Osteocyte (in vitro differentiated cells): ENCODE measurements at regions not wholly inside any gene's neighbourhood (a gene's known extent, or its start where the extent isn't known, plus 50 kb on each side); places are given as distances from the start of the nearest gene placed in this dataset.

Experiments used
- DNase-seq: peaks from one replicate; pipeline ENCODE4 v3.0.0; 2021; ENCODE audit warnings: mixed read lengths; ENCODE audit not compliant: unreplicated experiment; ENCODE audit errors: extremely low spot score
- H3K27ac Mint-ChIP-seq: one replicate; pipeline ENCODE4 v1.8.0; 2021; ENCODE audit warnings: mild to moderate bottlenecking, mixed read lengths; ENCODE audit not compliant: unreplicated experiment
- H3K27me3 Mint-ChIP-seq: one replicate; pipeline ENCODE4 v1.8.0; 2021; ENCODE audit warnings: mixed read lengths; ENCODE audit not compliant: unreplicated experiment
- H3K36me3 Mint-ChIP-seq: one replicate; pipeline ENCODE4 v1.8.0; 2021; ENCODE audit warnings: mixed read lengths; ENCODE audit not compliant: unreplicated experiment
- H3K4me1 Mint-ChIP-seq: one replicate; pipeline ENCODE4 v1.8.0; 2021; ENCODE audit warnings: mixed read lengths; ENCODE audit not compliant: unreplicated experiment
- H3K4me3 Mint-ChIP-seq: one replicate; pipeline ENCODE4 v1.8.0; 2021; ENCODE audit warnings: mild to moderate bottlenecking, moderate library complexity, mixed read lengths; ENCODE audit not compliant: unreplicated experiment
- H3K9me3 Mint-ChIP-seq: one replicate; pipeline ENCODE4 v1.8.0; 2021; ENCODE audit warnings: mixed read lengths; ENCODE audit not compliant: unreplicated experiment
- TF ChIP-seq, protein P1 (sequence below): fragments of 200-600 bp; sonication (generic); IDR thresholded peaks from 2 replicates; pipeline ENCODE4 v1.5.0; 2021; ENCODE audit warnings: antibody characterized with exemption, mild to moderate bottlenecking, moderate library complexity

DNA sequence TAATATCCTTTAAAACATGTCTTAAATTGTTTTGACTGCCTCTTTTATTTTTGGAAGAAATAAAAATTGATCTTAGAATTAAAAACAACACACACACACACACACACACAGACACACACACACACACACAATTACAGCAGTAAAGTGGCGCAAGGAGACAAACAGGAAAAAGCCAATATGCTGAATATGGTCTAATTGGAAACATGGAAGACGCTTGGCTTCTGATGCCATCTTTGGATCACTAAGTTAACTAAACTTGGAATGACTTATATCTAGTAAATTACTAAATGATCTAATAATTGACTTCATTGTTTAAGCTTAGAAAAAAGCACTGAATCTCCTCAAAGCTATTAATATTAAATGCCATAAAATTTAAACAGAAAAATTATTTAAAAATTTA is 1093.4 kb downstream of the ADGRL3 start:
- no peaks in the 10 kb centered on the region for H3K4me1 Mint-ChIP-seq
- H3K27ac Mint-ChIP-seq, result no peak overlapping the region
- TF ChIP-seq, protein P1, sequence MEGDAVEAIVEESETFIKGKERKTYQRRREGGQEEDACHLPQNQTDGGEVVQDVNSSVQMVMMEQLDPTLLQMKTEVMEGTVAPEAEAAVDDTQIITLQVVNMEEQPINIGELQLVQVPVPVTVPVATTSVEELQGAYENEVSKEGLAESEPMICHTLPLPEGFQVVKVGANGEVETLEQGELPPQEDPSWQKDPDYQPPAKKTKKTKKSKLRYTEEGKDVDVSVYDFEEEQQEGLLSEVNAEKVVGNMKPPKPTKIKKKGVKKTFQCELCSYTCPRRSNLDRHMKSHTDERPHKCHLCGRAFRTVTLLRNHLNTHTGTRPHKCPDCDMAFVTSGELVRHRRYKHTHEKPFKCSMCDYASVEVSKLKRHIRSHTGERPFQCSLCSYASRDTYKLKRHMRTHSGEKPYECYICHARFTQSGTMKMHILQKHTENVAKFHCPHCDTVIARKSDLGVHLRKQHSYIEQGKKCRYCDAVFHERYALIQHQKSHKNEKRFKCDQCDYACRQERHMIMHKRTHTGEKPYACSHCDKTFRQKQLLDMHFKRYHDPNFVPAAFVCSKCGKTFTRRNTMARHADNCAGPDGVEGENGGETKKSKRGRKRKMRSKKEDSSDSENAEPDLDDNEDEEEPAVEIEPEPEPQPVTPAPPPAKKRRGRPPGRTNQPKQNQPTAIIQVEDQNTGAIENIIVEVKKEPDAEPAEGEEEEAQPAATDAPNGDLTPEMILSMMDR, result no peak
- H3K27me3 Mint-ChIP-seq, result peaks cover 3% of the 10 kb centered on the region
- peaks cover 4% of the 10 kb centered on the region for H3K9me3 Mint-ChIP-seq
- H3K4me3 Mint-ChIP-seq, result no peak overlapping the region
- DNase-seq, result no peak
- no peaks in the 10 kb centered on the region for H3K36me3 Mint-ChIP-seq

DNA sequence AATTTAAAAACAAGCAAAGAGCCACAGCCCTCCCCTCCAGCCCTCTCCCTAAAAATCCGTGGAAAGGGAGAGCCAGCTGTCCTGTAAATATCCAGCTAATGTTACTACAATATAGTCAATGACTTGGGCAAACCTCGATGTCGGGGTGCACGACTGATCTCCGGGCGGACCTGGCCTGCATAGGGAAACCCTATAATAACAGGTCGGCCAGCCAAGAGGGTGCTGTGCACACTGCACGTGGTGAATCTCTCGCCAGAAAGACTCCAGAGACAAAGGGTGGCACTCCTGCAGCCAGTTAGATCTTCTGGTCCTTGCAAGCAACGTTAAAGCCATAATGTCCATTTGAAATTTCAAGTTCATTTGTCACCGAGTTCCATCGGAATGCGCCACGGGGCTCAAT is 1092.8 kb downstream of the ADGRL3 start:
- Mint-ChIP-seq H3K9me3 (peaks cover 4% of the 10 kb centered on the region), H3K4me1 (no peaks in the 10 kb centered on the region), H3K27me3 (peaks cover 3% of the 10 kb centered on the region), H3K36me3 (no peaks in the 10 kb centered on the region), H3K4me3 (no peak overlapping the region), H3K27ac (no peak overlapping the region)
- no peak for DNase-seq
- TF ChIP-seq, protein P1, result no peak

DNA sequence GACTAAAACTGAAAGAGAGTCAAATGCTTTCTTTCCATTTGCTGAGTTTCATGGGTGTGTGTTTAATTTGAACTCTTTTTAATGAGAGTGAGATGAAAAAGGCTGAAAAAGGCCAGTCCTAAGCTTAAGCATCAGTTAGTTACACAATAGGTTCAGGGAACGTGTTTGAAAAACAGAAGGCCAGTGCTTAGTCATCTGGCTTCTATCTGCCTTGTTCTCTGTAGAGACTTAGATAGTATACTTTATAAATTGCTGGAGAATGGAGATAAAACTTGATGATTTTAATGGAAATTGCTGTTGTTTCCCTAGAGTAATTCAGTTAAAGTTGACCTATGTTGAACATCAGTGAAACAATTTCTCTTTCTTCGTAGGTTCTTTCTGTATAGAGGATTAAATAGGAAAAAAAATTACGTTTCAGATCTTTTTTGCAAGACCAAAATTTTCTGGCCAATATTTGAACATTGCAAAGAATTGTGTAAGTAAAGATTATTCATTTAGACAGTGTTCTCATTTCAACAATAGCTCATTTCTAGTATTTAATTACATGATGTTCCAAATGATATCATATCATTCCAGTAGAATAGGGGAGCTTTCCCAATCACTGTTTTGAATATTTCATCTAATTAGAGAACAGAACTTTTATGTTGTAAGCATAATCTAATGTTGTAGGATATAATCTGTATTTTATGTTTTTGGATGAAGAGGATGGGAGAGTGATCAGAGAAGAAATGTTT is 1088.8 kb downstream of the ADGRL3 start:
- no peak for DNase-seq
- Mint-ChIP-seq H3K36me3 (no peaks in the 10 kb centered on the region), H3K27ac (no peak overlapping the region), H3K9me3 (peaks cover 4% of the 10 kb centered on the region), H3K27me3 (peaks cover 3% of the 10 kb centered on the region), H3K4me3 (no peak overlapping the region), H3K4me1 (no peaks in the 10 kb centered on the region)
- TF ChIP-seq, protein P1, result no peak

DNA sequence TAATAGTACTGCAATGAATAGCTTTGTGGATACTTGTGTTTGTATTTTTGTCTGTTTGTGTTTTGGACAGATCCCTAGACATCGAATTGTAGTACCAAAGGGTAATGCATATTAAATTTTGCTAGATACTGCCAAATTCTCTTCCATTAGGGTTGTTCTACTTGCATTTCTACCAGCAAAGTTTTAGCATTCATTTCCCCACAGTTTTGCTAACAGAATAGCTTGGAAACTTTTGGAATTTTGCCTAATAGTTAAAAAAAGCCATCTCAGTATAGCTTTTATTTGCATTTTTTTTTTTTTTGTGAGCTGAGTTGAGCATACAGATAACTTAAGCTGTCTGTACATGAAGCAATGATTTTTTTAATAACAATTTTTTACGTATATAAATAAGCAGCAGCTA is 1084.9 kb downstream of the ADGRL3 start:
- Mint-ChIP-seq H3K36me3 (no peaks in the 10 kb centered on the region), H3K4me3 (no peak overlapping the region), H3K9me3 (no peaks in the 10 kb centered on the region), H3K4me1 (no peaks in the 10 kb centered on the region), H3K27me3 (peaks cover 10% of the 10 kb centered on the region), H3K27ac (no peak overlapping the region)
- no peak for DNase-seq
- TF ChIP-seq, protein P1, result no peak

DNA sequence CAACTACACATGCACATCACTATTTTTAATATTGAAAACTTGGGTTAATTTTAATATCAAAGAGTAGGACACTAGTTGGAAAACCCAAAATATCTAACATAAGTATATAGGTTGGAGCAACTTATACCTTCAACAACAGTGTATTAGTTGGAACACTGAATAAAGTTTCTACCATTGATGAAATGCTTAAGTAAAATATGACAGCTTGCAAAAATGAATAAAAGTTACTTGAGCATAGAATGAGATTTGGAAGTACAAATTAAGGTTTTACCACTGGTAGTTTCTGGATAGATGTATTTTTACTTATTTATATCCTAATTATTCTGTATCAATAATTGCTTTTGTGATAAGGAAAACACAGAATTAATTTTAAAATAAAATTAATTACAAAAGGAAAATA is 1079.6 kb downstream of the ADGRL3 start:
- TF ChIP-seq, protein P1, result no peak
- Mint-ChIP-seq H3K4me1 (no peaks in the 10 kb centered on the region), H3K27ac (no peak overlapping the region), H3K36me3 (no peaks in the 10 kb centered on the region), H3K27me3 (peaks cover 12% of the 10 kb centered on the region), H3K4me3 (no peak overlapping the region), H3K9me3 (no peaks in the 10 kb centered on the region)
- DNase-seq, result no peak
